PC-3 (cell line): ENCODE measurements at regions not wholly inside any gene's neighbourhood (a gene's known extent, or its start where the extent isn't known, plus 50 kb on each side); places are given as distances from the start of the nearest gene placed in this dataset.
"Not testable (repeated sequence)": the region's sequence is repeated elsewhere in the genome, so short reads cannot be mapped to it uniquely, and the experiment has no call there.

Experiments used
- EZH2 ChIP-seq: fragments of 300-600 bp; sonication (generic); IDR thresholded peaks from one replicate; pipeline ENCODE4 v1.6.1; 2017; ENCODE audit warnings: antibody characterized with exemption, mild to moderate bottlenecking, low read length; ENCODE audit not compliant: unreplicated experiment
- EZH2phosphoT487 ChIP-seq: fragments of 300-600 bp; sonication (generic); IDR thresholded peaks from 2 replicates; pipeline ENCODE4 v1.6.1; 2018; ENCODE audit warnings: mild to moderate bottlenecking, antibody characterized with exemption, low read length, borderline replicate concordance
- TF ChIP-seq, protein P1 (sequence below): fragments of 300-600 bp; sonication (generic); conservative IDR thresholded peaks from 2 replicates; pipeline ENCODE4 v1.5.1; 2017; ENCODE audit warnings: antibody characterized with exemption, low read depth, mild to moderate bottlenecking, low read length

DNA sequence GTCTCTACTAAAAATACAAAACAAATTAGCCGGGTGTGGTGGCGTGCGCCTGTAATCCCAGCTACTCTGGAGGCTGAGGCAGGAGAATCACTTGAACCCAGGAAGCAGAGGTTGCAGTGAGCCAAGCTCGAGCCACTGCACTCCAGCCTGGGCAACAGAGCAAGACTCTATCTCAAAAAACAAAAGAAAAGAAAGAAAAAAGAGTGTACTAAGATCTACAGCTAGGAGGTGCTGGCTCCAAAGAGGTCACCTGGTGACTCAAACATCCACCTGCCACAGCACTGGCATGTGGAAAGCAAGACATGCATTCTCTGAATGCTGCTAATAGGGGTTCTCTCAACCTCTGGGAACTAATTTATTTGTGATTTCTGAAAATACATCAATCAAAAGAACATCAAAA lies 167.5 kb upstream of the MARCKS start:
- not testable (repeated sequence) for TF ChIP-seq EZH2phosphoT487, EZH2
- TF ChIP-seq, protein P1, sequence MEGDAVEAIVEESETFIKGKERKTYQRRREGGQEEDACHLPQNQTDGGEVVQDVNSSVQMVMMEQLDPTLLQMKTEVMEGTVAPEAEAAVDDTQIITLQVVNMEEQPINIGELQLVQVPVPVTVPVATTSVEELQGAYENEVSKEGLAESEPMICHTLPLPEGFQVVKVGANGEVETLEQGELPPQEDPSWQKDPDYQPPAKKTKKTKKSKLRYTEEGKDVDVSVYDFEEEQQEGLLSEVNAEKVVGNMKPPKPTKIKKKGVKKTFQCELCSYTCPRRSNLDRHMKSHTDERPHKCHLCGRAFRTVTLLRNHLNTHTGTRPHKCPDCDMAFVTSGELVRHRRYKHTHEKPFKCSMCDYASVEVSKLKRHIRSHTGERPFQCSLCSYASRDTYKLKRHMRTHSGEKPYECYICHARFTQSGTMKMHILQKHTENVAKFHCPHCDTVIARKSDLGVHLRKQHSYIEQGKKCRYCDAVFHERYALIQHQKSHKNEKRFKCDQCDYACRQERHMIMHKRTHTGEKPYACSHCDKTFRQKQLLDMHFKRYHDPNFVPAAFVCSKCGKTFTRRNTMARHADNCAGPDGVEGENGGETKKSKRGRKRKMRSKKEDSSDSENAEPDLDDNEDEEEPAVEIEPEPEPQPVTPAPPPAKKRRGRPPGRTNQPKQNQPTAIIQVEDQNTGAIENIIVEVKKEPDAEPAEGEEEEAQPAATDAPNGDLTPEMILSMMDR, result 0 out of 2 replicates have a peak, but pooled peaks have one; percentile 40
